Liver (tissue), 3 donors: ENCODE measurements at regions not wholly inside any gene's neighbourhood (a gene's known extent, or its start where the extent isn't known, plus 50 kb on each side); places are given as distances from the start of the nearest gene placed in this dataset.

Experiments used
- EGR1 ChIP-seq, 2 donors: IDR thresholded peaks; 2 replicates each; pipeline ENCODE4 v1.6.1; 2016 to 2018; ENCODE audit warnings: antibody characterized with exemption in 2 of 2, low read depth in 2 of 2
- GABPA ChIP-seq, 2 donors: IDR thresholded peaks in 1 of 2; conservative IDR thresholded peaks in 1 of 2; 2 replicates each; pipeline ENCODE4 v1.6.1; 2016; ENCODE audit warnings: antibody characterized with exemption in 2 of 2, mild to moderate bottlenecking in 1 of 2, moderate library complexity in 1 of 2
- HNF4G ChIP-seq: IDR thresholded peaks from 2 replicates; pipeline ENCODE4 v1.6.1; 2016; ENCODE audit warnings: antibody characterized with exemption
- RAD21 ChIP-seq, 2 donors: IDR thresholded peaks; 2 replicates each; pipeline ENCODE4 v1.6.1; 2016; ENCODE audit warnings: antibody characterized with exemption in 2 of 2, mild to moderate bottlenecking in 2 of 2
- SP1 ChIP-seq: IDR thresholded peaks from 2 replicates; pipeline ENCODE4 v1.6.1; 2018; ENCODE audit warnings: antibody characterized with exemption, mild to moderate bottlenecking
- TAF1 ChIP-seq: conservative IDR thresholded peaks from 2 replicates; pipeline ENCODE4 v1.6.1; 2016; ENCODE audit warnings: antibody characterized with exemption, mild to moderate bottlenecking
- YY1 ChIP-seq: IDR thresholded peaks from 2 replicates; pipeline ENCODE4 v1.6.1; 2016; ENCODE audit warnings: antibody characterized with exemption, mild to moderate bottlenecking
- TF ChIP-seq, protein P1 (sequence below): fragments of 150-350 bp; IDR thresholded peaks from 2 replicates; pipeline ENCODE4 v1.5.1; 2017; ENCODE audit warnings: improper control_type of control experiment, low read depth, low read length; ENCODE audit not compliant: missing input control
- TF ChIP-seq, protein P2 (sequence below): IDR thresholded peaks from 2 replicates; pipeline ENCODE4 v1.6.1; 2016; ENCODE audit warnings: antibody characterized with exemption
- TF ChIP-seq, protein P3 (sequence below): IDR thresholded peaks from 2 replicates; pipeline ENCODE4 v1.6.1; 2016; ENCODE audit warnings: antibody characterized with exemption
- TF ChIP-seq, protein P4 (sequence below): IDR thresholded peaks from 2 replicates; pipeline ENCODE4 v1.6.1; 2016; ENCODE audit warnings: antibody characterized with exemption
- donor health status: healthy.
- donor health status: healthy.

DNA sequence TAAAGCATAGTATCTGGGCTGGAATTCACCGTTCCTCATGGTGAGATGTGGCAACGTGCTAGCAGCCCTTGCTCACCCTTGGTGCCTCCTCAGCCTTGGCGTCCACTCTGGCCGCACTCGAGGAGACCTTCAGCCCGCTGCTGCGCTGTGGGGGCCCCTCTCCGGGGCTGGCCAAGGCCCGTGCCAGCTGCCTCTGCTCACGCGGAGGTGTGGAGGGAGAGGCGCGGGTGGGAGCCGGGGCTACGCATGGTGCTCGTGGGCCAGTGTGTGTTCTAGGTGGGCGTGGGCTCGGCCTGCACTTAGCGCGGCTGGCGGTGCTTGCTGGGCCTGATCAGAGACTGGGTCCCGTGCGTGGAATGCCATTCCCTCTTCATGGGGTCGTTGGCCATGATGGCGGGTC lies 424.2 kb downstream of the KCTD16 start:
- TF ChIP-seq, protein P1, sequence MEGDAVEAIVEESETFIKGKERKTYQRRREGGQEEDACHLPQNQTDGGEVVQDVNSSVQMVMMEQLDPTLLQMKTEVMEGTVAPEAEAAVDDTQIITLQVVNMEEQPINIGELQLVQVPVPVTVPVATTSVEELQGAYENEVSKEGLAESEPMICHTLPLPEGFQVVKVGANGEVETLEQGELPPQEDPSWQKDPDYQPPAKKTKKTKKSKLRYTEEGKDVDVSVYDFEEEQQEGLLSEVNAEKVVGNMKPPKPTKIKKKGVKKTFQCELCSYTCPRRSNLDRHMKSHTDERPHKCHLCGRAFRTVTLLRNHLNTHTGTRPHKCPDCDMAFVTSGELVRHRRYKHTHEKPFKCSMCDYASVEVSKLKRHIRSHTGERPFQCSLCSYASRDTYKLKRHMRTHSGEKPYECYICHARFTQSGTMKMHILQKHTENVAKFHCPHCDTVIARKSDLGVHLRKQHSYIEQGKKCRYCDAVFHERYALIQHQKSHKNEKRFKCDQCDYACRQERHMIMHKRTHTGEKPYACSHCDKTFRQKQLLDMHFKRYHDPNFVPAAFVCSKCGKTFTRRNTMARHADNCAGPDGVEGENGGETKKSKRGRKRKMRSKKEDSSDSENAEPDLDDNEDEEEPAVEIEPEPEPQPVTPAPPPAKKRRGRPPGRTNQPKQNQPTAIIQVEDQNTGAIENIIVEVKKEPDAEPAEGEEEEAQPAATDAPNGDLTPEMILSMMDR, result no peak
- TF ChIP-seq, protein P2, sequence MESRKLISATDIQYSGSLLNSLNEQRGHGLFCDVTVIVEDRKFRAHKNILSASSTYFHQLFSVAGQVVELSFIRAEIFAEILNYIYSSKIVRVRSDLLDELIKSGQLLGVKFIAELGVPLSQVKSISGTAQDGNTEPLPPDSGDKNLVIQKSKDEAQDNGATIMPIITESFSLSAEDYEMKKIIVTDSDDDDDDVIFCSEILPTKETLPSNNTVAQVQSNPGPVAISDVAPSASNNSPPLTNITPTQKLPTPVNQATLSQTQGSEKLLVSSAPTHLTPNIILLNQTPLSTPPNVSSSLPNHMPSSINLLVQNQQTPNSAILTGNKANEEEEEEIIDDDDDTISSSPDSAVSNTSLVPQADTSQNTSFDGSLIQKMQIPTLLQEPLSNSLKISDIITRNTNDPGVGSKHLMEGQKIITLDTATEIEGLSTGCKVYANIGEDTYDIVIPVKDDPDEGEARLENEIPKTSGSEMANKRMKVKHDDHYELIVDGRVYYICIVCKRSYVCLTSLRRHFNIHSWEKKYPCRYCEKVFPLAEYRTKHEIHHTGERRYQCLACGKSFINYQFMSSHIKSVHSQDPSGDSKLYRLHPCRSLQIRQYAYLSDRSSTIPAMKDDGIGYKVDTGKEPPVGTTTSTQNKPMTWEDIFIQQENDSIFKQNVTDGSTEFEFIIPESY, result no peak
- no peak for TF ChIP-seq TAF1
- no peak for TF ChIP-seq GABPA (IDR thresholded peaks at IDR 0.05 in 1 of 2, conservative IDR thresholded peaks at IDR 0.05 in 1 of 2)
- no peak for TF ChIP-seq RAD21 (IDR thresholded peaks at IDR 0.05)
- TF ChIP-seq YY1, result no peak
- TF ChIP-seq, protein P3, sequence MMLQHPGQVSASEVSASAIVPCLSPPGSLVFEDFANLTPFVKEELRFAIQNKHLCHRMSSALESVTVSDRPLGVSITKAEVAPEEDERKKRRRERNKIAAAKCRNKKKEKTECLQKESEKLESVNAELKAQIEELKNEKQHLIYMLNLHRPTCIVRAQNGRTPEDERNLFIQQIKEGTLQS, result no peak
- TF ChIP-seq, protein P4, sequence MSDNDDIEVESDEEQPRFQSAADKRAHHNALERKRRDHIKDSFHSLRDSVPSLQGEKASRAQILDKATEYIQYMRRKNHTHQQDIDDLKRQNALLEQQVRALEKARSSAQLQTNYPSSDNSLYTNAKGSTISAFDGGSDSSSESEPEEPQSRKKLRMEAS, result no peak
- TF ChIP-seq EGR1 (IDR thresholded peaks at IDR 0.05; ENCODE audit: low read depth in 2 of 2), result no peak
- TF ChIP-seq HNF4G, result no peak
- TF ChIP-seq SP1, result no peak
